ENCODE measurements at regions not wholly inside any gene's neighbourhood (a gene's known extent, or its start where the extent isn't known, plus 50 kb on each side); places are given as distances from the start of the nearest gene placed in this dataset.

GRCh38 chr1:57599236-57599994 is 175.6 kb upstream of the DAB1 start:
- no peak overlapping the region for H3K4me3 Mint-ChIP-seq
- H3K4me1 Mint-ChIP-seq (ENCODE audit: low read depth): no peaks in the 10 kb centered on the region
- no peak for TF ChIP-seq CTCF (IDR thresholded peaks at IDR 0.05)
- DNase-seq: peak; percentile 0
- H3K36me3 Mint-ChIP-seq (ENCODE audit: low read depth): no peaks in the 10 kb centered on the region
- H3K9me3 Mint-ChIP-seq: peaks cover 44% of the 10 kb centered on the region
- H3K27ac Mint-ChIP-seq: no peak overlapping the region
- no peaks in the 10 kb centered on the region; the same call in 1 of the 2 replicates for H3K27me3 Mint-ChIP-seq (ENCODE audit: insufficient read depth)

GRCh38 chr1:57597036-57597435 is 173.2 kb upstream of the DAB1 start:
- no peaks in the 10 kb centered on the region; the same call in 1 of the 2 replicates for H3K27me3 Mint-ChIP-seq (ENCODE audit: insufficient read depth)
- no peak overlapping the region for H3K27ac Mint-ChIP-seq
- DNase-seq: no peak
- no peak for TF ChIP-seq CTCF (IDR thresholded peaks at IDR 0.05)
- H3K9me3 Mint-ChIP-seq: peaks cover 40% of the 10 kb centered on the region
- H3K36me3 Mint-ChIP-seq (ENCODE audit: low read depth): no peaks in the 10 kb centered on the region
- no peaks in the 10 kb centered on the region for H3K4me1 Mint-ChIP-seq (ENCODE audit: low read depth)
- H3K4me3 Mint-ChIP-seq: no peak overlapping the region

GRCh38 chr1:57594002-57594401 is 170.1 kb upstream of the DAB1 start:
- no peaks in the 10 kb centered on the region for H3K36me3 Mint-ChIP-seq (ENCODE audit: low read depth)
- no peak overlapping the region for H3K4me3 Mint-ChIP-seq
- DNase-seq: no peak
- no peak overlapping the region for H3K27ac Mint-ChIP-seq
- no peaks in the 10 kb centered on the region for H3K4me1 Mint-ChIP-seq (ENCODE audit: low read depth)
- no peaks in the 10 kb centered on the region for H3K27me3 Mint-ChIP-seq (ENCODE audit: insufficient read depth)
- peaks cover 31% of the 10 kb centered on the region for H3K9me3 Mint-ChIP-seq
- no peak for TF ChIP-seq CTCF (IDR thresholded peaks at IDR 0.05)

- no peak overlapping the region for H3K4me3 Mint-ChIP-seq
- H3K4me1 Mint-ChIP-seq (ENCODE audit: low read depth): no peaks in the 10 kb centered on the region
- H3K36me3 Mint-ChIP-seq (ENCODE audit: low read depth): no peaks in the 10 kb centered on the region
- no peak for TF ChIP-seq CTCF (IDR thresholded peaks at IDR 0.05)
- H3K27ac Mint-ChIP-seq: no peak overlapping the region
- peaks cover 27% of the 10 kb centered on the region for H3K9me3 Mint-ChIP-seq
- DNase-seq: no peak
- no peaks in the 10 kb centered on the region for H3K27me3 Mint-ChIP-seq (ENCODE audit: insufficient read depth)
Measured at GRCh38 chr1:57591842-57592241, 168.0 kb upstream of the DAB1 start.

- no peak for DNase-seq
- H3K27me3 Mint-ChIP-seq (ENCODE audit: insufficient read depth): no peaks in the 10 kb centered on the region
Measured at GRCh38 chr1:57590978-57591377, 167.1 kb upstream of the DAB1 start.

More at GRCh38 chr1:57590978-57591377, 167.1 kb upstream of the DAB1 start:
- no peaks in the 10 kb centered on the region for H3K36me3 Mint-ChIP-seq (ENCODE audit: low read depth)
- no peaks in the 10 kb centered on the region for H3K4me1 Mint-ChIP-seq (ENCODE audit: low read depth)
- no peak overlapping the region for H3K27ac Mint-ChIP-seq
- H3K4me3 Mint-ChIP-seq: no peak overlapping the region
- TF ChIP-seq CTCF (IDR thresholded peaks at IDR 0.05): no peak
- H3K9me3 Mint-ChIP-seq: peaks cover 20% of the 10 kb centered on the region; the same call in 1 of the 2 replicates

Data from HFFc6 (cell line).